ENCODE measurements at regions not wholly inside any gene's neighbourhood (a gene's known extent, or its start where the extent isn't known, plus 50 kb on each side); places are given as distances from the start of the nearest gene placed in this dataset.

DNA sequence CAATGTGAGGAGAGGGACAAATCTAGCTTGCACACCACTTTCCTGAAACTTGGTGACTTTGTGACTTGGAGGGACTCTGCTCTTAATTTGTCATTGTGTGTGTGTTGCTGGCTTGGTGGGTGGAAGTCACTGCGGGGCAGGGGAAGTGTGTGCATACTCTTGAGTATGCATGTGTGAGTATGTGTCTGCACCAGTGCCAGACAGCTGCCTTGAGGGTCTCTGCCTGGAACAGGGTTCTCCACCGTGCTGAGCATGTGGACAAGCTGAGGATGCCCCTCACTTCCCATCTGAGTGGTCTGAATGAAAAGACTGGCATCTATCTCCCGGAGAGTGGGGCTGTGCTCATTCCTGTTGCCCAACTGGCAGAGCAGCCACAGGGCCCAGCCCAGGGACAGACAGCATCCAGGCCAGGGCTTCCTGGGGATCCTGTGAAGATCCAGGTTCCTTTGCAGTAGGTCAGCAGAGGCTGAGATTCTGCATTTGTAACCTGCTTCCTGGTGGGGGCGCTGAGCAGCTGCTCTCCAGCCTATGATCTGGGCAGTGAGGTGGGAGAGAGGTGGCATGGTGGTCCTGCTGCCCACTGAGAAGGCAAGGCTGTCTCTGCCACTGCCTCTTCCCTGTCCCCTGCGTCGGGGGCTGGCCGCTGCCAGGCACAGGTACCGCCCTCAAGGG lies 138.9 kb upstream of the HAAO start:
- no peak for DNase-seq

DNA sequence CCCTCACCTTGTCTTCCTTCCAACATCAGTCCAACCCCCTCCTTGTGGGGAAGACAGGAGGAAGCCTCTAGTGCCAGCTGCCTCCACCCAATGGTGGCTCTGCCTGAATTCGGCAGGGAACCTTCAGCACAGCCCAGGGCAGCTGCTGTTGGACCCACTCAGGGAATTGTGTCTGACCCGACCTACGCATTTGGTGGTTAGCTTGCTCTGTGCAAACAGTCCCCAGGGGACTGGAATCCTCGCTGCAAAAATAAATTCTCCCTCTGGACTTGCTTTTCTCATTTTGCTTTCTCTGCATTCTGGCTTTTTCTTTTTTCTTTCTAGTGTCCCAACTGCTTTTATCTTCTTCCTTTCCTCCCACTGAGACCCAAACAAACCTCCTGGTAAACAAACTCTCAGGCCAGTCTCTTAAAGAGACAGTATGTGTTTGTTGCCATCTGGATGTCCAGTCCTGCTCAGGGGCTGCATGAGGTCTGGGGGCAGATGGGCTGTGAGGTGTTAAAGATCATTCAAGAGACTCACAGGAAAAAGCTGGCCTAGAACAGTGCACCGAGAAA lies 137.7 kb upstream of the HAAO start:
- no peak for DNase-seq

DNA sequence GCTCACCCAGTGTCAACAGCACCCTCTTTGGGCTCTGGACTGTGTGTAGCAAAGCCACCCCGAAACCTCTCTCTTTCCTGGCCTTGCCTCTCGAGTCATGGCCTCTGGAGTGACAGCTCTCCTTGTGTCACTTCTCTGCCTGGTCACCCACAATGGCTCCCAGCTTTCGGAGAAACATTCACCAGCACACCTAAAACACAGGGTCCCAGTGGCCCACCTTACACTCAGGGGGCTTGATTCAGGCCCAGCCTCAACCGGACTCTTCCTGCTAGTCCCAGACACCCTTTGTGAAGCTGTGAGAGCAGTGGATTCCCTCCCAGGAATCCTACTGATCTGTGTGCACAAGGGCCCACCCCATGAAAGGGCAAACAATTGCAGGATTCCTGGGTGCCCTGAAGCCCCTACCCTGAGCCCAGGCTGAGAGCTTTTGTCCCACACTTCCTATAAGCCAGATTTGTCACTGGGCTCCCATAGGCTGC lies 137.2 kb upstream of the HAAO start:
- DNase-seq: no peak

DNA sequence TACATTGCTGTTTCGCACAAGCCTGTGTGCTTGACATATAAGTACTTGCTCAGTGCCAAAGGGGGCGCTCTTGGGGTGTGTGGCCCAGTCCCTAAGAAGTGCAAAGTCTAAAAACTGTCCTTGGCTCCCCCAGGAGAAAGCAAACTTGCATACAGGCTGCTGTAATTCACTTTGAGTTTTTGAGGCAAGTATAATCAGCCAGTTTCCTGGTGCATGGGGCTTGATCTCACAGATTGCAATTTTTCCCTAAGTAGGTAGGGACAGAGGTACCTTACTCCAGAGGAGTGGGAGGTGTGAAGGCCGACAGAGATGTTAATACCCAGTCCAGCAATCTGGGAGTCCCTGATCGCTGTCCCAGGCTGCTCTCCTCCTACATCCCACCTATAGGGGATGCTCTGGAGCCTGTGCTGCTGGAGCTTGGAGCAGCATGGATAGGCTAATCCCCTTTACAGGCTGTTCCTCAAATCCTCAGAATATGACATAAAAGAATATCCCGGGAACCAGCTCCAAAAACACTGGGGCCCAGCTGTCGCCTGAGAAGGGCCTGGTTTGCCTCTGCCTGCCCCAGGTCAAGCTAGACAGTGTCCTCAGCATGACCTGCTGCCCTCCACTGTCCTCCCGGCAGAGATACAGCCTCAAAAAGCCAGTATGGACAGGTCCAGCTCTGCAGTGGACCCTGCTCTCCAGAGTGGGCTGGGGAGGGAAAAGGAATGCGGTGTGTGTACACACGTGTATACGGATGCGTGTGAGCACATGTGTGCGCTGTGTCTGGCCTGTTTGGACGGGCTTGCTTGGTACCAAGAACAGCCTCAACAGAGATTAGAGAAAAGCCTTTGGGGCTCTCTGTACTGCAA lies 136.5 kb upstream of the HAAO start:
- no peak for DNase-seq

DNA sequence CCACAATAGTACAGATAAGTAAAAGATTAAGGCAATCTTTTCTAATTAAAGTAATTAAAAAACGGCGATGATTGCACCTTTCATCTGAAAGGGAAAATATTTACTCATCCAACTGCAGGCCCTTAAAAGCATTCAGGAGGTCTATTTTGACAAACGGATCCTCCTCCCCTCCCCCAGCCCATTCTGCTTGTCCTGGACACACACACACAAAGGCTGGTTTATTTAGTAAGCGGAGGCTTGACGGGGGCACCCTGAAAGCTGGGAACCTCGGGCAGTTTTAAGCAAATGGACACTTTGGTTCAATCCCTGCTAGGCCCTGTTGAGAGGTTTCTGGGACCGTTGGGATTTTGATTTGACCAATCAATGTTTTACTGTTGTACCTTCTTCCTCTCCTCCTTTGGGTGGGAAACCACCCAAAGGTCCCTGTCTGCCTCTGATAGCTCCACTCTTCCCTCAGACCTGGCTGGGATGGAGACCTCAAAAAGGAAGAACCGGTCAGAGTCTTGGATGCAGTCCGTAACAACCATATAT lies 135.8 kb upstream of the HAAO start:
- DNase-seq: no peak

DNA sequence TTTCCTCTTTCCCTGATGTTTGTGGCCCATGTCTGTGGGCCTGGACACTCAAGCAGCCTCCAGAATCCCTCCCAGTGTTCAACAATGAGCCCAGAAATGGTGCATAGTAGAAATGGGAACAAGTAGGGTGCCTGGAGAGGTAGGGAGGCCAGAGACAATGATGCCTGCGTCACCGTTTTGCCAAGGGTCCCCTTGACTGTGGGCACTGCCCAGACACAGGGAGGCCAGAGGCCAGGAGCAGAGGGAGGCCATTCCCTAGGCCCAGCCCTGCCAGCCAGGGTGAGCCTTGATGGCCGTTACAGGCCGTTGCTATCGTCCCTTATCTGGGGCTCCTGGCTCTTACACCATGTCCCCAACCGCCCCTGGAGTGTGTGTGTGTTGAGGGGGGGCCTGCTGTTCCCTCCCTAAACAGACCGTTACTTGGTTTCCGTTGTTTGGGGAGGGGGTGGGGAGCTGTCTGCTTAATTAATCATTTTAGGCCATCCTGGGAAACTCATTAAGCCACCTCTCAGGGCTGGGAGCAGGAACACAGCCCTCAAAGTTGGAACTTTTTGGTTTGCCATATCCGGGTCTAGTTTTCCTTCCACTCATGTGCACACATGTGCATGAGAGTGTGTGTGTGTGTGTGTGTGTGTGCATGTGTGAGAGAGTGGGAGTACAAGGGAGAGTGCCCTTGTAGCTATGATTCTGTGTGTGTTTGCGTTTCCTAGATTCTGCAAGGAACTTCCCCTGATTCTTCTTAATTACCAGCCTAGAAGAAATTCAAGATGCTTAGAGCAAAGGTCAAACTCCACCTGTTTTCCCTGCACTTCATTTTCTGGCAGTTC lies 135.2 kb upstream of the HAAO start:
- DNase-seq: peak; percentile 43

DNA sequence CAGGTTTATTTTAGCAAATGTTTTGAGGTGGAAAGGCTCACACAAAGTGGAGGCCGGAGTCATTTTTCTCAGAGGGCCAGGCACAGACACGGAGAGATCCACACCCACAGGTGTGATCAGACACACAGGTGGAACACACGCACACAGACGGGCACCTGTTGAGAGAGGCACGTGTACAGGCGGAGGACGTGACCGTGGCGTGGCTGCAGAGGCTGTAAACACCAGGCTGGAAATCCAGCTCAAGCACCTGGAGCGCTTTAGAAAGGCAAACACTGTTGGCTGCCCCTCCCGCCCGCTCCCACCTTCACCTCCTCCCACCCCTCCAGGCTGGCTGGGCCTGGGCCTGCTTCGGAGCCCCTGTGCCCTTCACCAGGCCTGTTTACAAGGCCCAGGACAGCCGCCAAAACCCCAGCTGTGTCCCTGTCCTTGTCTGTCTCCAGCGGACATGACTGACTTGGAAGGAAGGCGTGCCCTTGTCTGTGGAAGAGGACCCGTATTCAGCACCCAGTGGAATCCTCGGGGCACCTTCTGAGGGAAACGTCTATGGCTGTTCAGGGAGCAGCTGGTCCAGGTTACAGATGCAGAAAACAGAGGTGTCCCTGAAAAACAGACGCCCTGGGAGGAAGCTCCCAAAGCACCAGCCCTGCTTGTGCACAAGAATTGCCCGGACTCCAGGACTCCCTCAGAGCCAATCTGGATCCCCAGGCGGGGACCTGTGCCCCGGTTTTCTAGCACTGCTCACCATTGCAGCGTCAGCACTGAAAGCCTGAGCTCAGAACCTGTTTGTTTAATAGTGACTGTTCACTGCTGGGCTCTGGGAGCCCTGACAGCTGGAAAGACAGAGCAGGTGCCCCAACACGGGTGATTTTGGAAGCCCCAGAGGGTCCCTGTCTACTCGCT lies 134.3 kb upstream of the HAAO start:
- DNase-seq: no peak

DNA sequence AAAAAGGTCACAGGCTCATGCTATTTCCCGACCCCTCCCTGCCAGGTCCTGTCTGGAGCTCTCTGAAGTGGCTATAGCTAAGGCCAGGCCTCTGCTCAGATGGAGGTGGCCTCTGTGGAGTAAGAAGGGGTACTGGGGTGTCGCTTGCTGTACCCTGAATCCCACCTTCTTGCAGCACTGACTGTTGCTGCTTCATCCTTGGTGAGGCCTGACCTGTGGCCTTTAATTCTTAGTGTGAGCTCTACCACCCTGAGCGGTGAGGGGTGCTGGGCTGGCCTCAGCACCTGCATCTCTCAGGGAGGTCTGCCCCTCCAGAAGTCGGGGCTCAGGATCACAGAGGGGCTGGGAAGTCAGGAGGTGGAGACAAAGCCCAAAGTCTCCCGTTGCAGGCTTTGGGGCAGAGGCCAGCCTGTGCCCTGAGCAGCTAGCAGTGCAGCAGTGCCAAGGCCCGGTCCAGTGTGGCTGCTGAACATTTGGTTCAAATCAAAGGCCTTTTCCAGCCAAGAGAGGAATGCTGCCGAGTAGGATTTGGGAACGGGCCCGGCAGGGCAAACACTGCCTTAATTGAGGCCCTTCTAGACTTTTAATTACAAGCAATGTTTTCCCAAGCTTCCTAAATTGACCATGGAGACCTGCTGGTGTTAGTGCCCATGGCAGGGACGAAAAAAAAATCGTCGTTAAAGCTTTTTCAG lies 133.5 kb upstream of the HAAO start:
- DNase-seq: no peak

DNA sequence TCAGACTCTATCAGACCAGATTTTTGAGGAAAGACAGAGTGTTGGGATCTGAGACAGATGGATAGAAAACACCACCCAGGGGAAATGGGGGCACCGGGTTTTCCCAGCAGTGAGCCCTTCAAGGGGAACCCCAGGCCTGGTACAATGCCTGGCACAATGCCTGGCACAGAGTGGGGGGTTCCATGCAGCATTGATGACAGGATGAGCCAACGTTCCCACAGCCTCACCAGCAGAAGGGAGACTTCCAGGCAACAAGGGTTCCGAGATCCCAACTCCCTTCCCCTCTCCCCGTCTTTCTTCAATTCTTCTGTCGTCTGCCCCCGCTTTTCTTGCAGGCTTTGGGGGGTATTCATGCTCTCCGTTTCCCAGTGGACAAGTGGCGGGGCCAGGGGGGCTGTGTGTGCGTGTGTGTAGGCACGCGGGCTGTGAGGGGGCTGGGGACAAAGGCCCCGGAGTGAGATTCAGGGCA lies 132.1 kb upstream of the HAAO start:
- no peak for DNase-seq

DNA sequence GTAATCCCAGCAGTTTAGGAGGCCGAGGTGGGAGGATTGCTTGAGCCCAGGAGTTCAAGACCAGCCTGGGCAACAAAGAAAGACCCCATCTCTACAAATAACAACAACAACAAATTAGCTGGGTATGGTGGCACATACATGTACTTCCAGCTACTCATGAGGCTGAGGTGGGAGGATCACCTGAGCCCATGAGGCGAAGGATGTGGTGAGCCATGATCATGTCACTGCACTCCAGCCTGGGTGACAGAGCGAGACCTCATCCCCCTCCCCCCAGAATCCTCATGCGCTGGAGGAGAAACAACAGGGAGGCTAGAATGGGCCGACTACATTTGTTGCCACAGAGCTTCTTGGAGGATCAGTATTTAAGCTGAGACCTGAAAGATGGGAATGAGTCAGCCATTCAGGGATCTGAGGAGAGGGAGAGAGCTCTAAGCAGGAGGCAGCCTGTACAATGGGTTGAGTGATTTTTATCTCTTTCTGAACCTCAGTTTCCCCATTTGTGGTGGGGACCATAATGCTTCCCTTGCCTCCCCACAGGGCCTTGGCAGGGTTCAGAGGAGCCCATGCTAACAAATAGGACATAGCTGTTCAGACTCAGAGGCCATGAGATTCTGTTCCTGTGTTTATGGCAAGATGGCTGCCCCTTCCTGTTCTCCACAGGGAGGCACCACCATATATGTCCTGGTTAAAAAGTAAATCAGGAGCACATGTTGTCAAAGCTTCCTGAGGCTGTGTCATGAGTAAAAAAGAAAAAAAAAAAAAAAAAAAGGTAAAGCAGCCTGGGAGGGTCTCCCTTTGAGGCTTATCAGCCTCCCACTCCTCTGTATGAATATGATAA lies 131.4 kb upstream of the HAAO start:
- DNase-seq: no peak

DNA sequence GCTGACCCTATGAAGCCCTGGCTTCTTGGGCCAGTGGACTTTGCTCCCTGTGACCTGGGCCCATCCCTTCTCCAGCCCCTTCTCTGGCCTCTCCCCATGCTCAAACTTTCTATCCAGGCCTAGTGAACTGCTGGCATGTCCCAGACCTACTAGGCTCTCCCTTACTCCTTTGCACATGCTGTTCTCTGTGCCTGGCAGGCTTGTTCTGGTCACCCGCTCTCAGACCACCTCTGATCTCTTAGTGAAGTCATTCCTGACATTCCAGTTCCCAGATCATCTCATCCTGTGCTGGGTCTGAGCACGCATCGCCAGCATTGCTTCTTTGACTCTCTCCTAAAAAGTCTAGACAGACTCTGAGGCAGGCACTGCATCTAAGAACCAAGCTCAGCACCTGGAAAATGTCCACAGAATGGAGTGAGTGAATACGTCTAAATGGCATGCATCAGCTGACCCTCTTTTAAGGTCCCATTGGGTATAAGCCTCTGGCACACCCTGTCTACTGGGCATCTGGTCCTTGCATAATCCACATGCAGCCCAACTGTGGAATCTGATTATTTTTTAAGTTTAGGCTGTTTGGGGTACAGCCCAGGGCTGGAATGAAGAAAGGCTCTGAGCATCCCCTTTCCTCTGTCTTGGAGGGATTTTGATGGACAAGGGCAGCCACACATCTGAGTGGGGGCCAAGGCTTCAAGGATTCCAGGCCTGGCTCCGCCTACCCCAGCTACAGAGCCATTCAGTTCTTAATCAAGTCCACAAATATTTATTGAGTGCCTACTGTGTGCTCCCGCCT lies 130.6 kb upstream of the HAAO start:
- DNase-seq: no peak

DNA sequence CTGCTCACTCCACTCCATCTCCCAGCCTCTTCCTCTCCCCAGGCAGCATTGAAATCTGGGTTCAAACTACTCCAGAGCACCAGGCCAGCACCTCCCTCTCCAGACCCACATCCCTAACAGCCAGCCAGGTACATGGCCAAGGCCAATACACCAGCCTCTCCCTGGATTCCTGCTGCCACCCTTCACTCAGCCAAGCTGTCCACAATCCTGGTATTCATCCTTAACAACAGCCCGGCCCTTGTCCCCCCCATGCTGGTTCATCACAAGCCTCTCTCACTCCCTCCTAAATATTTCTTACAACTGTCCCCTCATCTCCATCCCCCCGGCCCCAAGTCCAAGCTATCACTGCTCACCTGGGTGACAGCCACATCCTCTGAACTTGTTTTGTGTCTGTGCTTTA lies 129.9 kb upstream of the HAAO start:
- no peak for DNase-seq

DNA sequence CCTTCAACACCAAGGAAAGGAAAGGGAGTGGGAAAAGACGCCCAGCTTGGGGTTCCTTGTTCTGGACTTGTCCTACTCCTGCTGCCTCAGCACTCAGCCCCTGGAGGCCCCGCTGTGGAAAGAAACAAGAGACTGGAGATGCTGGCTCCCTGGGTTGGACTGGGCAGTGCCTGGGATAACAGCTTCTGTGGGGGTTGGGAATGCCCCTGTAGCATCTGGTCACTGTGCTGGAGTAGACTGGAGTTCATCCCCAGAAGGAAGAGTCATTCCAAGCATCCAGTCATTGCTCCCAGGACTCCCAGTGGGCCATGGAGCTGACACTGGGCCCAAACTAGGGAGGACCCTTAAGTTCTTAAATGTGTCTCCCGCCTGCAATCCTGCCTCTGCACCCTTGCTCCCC lies 129.3 kb upstream of the HAAO start:
- DNase-seq: no peak

DNA sequence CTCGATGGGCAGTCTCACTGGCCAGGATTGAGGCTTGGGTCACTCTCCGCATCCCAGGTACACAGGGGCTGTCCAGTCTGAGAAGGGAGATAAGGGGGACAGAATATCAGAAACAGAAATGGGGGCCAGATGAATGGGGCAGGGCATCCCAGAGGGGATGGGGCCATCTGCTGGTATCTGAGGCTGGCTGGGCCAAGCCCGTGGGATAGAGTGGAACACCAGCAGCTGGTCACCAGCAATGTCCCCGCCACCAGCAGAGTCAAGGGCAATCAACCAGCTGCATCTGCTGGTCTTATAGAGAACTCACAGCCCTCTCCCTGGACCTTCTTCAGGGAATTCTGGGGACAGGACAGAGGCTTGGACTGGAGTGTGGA lies 128.8 kb upstream of the HAAO start:
- DNase-seq: no peak

DNA sequence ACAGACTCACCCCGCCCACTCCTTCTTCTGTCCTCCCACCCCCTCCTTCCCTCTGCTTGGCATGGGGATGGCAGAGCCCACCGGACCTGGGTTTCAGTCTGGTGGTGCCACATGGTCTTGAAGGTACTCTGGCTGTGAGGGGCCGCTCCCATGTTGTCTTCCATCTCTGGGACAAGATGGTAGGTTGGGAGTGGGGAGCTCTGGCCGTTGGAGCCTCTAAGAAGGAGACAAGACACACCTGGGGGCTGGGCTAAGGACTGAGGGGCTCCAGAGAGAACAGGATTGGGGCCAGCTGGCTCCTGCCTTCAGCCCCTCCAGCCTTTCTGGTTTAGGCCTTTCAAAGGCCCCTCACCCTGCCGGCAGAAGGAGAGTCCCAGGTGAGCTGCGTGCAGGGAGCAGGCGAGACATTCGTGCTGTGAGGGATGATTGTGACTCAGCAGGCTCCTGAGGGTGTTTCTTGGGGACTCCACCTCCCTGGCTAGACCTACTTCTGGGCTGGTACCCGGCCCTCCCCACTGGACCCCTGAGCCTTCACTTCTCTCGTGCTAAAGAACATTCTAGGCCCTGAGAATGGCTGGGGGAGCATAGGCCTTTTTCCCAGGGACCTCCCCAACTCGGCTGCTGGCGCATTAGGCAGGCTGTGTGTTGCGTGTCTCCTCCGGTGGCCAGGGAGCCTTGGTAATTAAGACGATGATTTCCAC lies 128.2 kb upstream of the HAAO start:
- no peak for DNase-seq

DNA sequence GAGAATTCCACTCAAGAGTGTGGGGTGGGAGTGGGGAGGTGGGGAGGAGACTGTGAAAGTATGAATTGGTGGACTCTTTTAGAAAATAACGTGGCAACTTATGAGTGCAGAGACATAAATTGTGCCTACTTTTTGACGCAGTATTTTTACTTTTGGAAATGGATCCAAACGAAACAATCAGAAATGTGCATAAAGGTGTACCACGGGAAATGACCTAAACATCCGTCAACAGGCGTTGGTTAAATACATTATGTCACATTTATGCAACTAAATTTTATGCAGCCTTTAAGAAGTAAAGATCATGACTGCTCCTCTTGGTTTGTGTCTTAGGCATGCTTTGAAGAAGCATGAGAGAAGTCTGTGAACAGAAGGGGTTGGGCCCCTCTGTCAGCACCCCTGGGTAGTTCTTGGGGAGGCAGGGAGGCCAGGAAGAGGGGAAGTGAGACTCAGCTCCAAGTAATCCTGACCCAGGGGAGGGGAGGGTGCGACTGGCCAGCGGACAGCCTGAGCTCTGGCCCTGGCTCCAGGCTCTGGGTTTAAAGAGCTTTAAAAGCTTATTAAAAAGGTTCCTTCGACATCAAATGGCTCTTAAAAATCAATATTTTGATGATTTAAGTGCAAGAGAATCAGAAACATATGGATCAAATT lies 126.4 kb upstream of the HAAO start:
- DNase-seq: peak; percentile 61

DNA sequence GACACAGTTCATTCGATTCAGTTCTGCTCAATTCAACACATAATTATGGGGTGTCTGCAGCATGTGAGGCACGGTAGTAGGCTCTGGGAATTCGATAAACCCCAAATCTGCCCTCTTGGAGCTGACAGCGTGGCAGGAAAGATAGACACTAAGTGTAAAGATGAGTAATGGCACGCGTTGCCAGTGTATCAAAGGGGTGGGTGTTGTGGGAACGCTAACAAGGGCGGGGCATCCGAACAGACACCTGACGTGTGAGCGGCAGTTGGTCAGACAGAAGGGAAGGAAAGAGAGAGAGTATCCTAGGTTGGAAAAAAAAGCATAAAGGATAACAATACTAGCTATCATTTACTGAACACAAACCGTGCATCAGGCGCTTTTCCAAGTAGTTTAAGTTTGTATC lies 125.7 kb upstream of the HAAO start:
- DNase-seq: no peak

All from skin of body (tissue), 1 donor.